EH (cell line): ENCODE measurements at regions not wholly inside any gene's neighbourhood (a gene's known extent, or its start where the extent isn't known, plus 50 kb on each side); places are given as distances from the start of the nearest gene placed in this dataset.
"Not testable (repeated sequence)": the region's sequence is repeated elsewhere in the genome, so short reads cannot be mapped to it uniquely, and the experiment has no call there.

Experiments used
- DNase-seq: peaks from one replicate; pipeline ENCODE4 v3.0.0-alpha.2; 2015; ENCODE audit warnings: low read depth

DNA sequence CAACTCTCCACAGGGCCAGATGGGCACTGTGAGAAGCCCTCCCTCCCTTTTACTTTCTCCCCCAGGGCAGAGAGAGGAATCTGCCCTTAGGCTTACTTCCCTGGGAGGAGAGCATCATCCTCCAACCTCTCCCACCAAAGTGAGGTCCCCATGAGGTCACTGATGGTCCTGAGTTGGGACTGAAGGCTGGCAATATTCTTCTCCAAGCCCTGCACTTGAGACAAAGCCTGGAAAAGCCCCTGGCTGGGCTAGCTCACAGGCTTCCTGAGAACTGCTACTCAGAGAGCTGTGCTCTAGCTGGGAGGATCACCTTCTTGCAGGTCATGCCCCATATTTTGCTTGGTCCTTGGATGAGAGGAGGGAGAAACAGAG, 110.0 kb upstream of the MEF2A start:
- no peak for DNase-seq

DNA sequence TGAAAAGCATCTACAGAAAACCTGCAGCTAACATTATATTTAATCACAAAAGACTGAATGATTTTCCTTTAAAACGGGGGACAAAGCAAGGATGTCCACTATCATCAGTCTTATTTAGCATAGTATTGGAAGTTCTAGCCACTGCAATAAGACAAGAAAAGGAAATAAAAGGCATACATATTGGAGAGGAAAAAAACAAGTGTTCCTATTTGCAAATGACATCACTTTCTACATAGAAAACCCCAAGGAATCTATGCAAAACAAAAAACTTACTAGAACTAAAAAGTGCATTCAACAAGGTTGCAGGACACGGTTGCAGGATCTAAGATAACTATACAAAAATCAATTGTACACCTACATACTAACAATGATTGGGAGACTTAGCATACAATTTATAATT, 101.6 kb upstream of the MEF2A start:
- DNase-seq = no peak

DNA sequence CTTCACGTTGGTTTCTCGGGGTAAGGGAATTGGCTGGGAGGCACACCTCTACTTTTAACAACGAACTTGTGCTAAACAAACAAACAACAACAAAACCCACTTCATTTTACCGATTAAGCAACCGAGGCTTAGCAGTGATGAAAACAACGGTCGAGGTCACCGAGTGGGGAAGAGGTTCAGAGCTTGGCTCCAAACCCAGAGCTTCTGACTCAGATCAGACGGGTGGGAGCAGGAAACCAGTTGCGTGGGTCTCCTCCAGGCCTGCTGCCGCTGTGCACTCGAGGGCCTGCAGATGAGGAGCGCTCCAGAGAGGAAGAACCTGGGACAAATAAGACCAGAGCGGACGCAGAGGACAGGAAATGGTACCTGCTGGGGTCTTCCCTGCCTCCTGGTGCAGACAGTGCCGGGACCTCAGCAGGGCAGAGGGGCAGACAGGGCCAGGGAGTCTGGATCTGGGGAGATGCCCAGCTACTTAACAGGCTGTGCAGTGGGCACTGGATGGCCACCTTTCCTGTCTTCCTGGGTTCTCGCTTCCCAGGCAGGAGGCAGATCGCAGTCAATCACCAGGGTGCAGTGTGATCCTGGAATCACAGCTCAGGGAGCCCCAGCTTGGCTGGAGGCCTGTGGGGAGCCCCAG, 99.0 kb upstream of the MEF2A start:
- no peak for DNase-seq

DNA sequence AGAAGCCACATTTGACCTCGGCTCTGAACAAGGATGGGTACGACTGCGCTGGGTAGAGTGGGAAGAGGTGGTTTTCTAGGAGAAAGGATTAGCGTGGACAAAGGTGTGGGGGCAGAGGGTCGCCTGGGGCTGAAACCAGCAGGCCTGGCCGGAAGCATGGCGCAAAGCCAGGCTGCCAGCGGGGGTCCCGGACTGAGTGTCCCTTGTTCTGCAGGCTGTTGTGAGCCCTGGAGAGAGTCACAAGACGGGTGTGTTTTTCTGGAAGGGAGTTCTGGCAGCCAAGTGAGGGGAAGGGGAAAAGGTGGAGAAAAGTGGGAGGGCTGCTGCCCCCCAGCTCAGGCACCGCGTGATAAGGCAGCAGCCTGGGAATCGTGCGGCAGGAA, 98.5 kb upstream of the MEF2A start:
- no peak for DNase-seq

DNA sequence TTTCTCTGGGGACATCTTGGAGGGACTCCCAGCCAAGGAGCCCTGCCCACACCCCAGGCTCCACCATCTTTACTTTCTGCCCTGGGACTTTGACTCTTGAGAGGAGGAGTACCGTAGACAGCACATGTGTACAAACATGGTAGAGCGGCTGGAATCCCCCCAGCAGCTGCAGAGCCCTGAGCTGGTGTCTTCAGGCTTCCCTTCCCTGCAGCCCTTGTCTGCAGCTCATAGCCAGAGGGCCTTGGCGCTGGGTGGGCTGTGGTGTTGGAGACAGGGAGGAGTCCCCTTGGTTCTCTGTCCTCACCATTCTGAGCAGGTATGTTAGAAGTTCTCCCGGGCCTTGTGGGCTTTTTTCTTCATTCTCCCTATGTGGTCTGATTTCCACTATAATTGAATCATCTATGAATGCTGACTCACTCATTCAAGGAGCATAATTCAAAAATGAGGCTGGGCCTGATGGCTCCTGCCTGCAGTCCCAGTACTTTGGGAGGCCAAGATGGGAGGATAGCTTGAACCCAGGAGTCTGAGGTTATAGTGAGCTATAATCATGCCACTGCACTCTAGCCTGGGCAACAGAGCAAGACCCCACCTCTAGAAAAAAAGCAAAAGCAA, 97.8 kb upstream of the MEF2A start:
- DNase-seq = peak; percentile 16

DNA sequence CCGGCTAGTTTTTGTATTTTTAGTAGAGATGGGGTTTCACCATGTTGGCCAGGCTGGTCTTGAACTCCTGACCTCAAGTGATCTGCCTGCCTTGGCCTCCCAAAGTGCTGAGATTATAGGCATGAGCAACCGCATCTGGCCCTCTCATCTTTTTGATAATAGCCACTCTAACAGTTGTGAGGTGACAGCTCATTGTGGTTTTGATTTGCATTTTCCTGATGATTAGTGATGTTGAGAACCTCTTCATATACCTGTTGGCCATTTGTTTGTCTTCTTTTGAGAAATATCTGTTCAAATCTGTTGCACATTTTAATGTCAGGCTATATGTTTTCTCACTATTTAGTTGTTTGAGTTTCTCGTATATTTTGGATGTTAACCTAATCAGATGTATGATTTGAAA, 95.6 kb upstream of the MEF2A start:
- not testable (repeated sequence) for DNase-seq

DNA sequence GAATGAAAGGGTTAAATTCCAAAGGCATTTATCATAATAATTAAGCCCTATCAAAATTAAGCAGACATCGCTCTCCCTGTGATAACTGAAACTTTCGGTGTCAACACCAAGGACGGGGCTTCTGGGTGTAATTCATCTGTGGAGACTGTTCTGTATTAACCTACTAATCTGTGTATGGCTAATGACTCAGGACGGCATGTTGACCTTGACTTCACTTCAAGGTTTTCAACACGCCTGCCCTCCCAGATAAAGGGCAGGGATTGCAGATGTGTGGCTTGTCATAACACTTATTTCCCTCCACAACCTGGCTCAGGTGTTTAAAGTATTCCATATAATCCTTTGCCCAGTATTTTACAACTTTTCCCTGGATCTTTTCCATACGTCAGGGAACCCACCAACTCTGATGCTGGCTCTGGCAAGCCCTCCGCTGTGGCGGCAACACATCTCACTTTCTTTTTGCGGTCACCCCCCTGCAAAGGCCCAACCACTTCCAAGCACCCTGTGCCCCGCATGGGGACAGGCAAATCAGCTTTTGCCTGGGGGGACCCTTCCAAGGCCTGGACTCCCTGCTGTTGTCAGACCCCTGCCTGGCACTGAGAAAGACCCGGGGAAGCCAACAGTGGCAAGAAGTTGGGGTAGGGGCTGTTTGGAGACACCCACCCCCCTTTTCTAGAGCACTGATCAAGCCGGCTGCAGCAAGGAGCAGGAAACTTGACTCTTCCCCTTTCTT, 93.2 kb upstream of the MEF2A start:
- no peak for DNase-seq

DNA sequence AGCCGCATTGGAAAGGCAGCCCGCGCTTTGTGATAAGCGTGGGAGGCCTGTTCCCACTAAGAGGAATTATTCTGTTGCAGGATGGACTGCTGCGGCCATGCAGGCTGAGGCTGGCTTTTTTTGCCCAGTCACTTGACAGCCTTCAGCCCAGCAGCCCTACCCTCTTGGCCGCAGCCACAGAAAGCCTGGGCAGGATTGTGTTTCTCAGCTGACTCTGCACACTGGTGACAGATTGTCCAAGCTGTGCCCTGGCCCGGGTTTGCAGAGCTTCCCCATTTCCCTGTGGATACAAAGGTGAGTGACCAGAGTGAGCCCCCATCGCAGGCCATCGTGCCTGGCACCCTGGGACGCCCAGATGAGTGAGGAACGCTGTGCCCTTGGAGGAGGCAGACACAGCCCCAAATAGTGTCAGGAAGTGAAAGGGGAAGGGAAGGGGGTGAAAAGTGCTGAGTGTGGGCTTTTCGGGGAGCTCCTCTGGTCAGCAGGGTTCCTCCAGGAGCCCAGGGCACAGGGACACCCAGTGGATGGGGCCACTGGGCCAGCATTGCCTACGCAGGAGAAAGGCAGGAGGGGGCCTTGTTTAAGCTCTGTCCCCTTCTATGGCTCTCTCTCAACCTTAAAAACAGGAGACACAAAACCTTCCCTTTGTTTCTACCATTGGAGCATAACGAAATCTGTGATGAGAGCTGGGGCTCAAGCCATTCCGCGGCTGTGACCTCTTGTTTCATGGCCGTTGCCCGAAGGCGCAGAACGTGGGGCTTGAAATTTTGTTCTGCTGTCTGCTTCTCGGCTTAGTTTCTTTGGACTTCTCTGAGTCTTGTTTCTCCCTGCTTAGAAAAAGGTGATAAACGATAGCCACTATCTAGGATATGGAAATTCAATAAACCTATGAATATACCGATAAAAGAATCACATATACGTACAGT, 91.5 kb upstream of the MEF2A start:
- DNase-seq = no peak

DNA sequence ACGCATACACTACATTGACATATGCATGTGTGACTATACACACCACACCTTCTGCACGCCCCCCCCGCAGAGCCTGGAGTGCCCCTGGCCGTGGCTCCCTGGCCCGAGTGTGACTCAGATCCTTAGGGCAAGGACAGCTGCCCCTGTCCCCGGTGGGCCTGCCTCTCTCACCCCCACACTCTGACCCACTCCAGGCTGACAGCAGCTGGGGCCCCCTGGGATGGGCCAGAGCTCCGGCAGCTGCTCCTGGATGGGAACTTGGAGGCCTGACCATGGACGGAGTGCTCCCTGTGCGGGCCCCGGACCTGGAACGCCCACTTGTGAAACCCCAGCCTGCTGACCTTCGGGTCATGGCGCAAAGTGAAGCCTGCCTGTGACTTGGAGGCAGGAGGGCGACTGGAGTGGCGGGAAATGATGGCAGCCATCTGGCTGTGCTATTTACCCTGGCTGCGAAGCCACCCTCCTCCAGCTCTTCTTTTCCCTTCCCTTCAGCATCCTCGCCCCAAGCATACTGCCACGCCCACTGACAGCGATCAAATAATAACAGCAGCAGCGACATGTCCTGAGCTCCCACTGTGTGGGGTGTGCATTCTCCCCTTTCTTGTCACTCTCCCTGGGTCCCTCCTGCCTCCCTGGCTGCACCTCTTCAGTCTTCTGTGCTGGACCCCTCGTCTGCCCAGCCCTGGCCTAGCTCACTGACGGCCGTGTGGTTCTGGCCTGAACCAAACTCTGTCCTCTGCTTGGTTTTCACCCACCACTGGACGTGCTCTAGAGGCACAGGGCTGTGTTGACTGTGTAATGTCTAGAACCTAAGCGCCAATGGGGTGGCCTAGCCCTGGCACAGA, 90.7 kb upstream of the MEF2A start:
- no peak for DNase-seq

DNA sequence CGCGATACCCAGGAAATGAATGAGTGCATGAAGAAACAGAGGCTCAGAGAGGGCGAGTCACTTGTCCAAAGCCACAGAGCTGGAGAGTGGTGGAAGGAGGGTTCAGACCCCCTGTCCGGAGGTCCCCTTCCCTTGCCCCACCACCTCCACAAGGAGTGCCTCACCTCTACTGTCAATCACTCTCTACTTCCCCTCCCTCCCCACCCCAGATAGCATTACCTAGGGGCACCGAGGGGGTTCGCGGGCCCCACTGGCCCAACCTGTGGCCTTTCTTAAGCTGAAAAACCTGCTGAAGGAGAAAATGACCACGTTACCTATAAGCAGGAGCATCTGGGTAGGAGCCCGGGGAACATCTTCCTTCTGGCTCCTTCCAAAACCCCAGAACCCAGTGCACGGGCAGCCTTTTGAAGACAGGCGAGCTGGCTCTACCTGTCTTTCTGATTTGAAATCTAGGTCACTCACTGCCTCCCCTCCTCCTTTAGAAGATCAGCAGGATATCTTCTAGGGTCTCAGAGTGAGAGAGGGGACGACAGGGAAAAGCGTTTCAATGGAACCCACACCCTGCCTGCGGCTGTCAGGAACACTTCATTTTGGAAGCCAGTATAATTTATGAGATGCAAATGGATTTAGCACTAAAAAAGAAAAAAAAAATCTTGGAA, 89.9 kb upstream of the MEF2A start:
- DNase-seq = no peak

DNA sequence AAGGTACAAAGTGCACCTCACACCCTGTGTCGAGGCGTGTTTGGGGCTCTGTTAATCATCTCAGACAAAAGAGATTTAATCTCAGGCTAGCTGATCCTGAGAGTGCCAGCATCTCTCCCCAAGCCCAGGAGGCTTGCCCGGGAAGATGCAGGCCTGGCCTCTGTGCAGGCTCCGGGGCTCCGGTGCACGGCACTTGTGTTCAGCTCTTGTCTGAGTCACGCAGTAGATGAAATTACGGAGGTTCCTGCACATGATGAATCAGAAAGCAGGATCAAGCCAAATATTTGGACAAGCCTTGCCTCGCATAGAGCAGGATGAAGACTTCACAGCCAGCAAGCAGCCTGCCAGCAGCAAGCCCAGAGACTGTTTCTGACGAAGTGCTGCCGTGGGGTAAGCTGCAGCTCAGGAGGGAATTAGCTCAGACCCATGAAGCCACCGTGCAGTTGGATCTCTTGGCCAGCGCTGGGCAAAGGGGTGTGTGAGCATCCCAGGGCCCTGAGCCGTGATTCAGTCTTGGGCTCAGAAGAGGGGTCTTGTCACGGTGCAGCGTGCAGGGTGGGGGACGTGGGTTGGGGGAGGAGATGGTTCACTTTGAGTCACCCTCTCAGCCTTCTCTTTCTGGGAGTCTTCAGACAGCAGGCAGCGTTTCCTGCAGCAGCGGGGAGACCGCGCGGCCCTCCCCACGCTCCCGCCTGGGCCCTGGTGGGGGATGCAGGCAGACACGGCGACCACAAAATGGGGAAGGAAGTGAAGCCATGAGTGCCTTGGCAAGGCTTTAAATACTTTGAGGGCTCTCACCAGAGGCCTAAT, 89.2 kb upstream of the MEF2A start:
- DNase-seq = peak; percentile 98

DNA sequence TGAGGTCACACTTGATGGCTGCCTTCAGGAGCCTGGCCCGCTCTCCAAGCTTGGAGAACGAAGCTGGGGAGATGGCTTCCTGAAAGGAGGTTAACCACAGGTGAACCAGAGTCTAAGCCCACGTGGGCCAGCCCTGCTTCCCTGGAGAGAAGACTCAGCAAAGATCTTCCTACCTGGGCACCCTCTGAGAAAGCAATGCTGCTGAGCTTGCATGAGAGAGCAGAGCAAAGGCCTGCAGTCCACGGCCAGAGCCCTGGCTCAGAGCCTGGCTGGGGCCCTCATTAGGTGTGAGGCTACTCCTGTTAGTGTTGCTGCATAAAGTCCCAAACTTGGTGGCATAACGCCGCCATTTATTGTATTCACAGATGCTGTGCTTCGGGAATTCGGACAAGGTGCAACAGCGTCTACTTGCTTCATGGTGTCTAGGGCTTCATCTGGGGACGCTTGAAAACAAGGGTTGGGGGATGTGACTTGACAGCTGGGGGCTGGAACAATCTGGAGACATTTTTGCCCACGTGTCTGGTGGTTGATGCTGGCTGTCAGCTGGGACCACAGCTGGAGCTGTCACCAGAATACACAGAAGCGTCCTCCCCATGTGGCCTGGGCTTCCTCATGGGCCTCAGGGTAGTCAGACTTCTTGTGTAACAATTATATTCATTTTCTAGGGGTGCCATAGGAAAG, 87.9 kb upstream of the MEF2A start:
- DNase-seq = no peak

DNA sequence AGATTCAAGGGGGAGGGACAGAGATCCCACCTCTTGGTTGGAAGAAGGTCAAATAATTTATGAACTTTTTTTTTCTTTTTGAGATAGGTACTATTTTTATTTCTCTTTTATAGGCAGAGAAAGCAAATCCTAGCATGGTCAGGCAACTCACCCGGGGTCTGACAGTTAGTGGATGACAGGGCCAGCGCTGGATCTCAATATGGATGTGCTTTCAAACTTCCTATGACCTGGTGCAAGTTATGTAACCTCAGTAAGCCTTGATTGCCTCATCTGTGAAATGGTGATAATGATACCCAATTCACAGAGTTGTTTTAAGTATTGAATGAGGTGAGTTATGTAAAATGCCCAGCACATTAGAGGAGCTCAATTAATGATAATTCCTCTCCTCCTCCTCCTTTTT, 86.8 kb upstream of the MEF2A start:
- DNase-seq = no peak

DNA sequence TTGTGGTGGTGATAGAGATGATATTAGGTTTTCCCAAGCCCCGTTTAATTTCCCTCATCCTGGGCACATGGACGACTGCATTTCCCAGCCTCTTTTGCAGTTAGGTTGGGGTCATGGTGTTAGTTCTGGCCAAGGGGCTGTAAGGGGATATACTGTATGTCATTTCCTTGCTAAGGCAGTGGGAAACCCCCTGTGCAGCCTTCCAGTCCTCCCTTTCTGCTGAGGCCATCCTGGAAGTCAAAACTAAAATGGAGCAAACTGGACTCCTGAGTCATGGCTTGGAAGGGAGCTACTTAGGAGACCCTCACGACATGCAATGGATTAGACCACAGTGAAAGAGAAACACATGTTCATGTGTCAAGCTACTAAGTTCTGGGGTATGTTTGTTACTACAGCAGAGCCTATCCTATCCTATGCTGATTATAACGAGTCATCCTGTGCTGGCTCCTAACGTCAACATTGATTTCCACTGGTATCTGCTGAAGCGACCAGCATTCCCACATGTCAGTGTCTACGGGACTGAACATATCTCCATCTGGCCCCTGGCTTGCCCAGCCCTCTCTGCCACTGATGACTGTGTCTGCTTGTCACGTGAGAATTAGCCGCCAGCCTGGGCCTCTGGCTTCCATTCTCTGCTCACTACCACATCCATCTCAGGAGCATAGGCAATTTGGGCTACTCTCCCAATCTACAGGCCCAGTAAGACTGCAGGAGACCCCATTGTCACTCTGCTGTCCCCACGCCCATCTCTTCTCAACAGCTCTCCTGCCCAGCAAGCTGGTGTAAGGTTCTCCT, 85.6 kb upstream of the MEF2A start:
- DNase-seq = peak; percentile 28

DNA sequence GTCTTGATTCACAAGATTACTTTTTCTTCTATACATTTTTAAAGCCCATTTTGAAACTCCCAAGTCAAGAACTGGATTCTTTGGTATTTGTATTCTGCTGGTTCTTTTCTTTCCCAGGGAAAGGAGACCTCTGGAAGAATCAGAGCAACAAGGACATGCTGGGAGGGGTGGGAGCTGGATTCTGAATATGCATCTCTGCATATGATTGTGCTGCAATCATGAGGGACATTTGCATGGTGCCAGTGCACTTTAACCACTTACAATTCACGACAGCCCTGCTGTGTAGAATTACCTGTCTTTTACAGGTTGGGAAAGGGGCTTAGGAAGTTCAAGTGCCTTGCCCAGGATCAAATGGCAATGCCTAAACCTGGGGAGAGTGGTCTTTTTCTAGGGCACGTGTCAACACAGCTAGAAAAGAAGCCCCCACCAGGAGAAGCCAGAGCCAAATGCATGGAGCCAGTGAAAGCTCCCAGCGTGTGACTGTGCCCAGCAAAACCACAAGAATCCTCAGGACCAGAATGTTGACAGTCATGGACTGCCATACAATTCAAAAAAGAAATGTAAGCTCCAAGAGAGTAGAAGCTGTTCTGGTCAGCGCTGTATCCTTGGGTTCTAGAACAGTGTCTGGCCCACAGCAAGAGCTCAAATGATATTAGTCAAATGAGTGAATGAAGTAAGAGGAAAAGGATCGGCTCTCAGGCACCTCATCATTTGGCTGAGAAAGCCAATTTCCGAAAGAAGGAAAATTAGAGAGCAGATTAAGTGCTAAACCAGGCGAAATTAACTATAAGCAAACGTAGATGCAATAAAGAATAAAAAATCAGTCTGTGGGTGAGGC, 84.5 kb upstream of the MEF2A start:
- no peak for DNase-seq

DNA sequence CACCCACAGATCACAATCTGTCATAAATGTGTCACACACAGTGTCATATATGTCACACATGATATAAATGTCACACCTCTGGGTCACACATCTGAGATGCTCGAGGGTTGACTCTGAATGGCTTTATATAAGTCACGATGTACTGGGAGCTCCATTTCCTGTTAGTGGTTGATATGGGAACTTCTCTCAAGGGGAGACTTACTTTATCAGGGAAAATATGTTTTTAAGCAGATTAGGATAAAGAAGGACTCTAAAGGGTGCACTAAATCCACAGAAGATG, 83.9 kb upstream of the MEF2A start:
- DNase-seq = no peak

DNA sequence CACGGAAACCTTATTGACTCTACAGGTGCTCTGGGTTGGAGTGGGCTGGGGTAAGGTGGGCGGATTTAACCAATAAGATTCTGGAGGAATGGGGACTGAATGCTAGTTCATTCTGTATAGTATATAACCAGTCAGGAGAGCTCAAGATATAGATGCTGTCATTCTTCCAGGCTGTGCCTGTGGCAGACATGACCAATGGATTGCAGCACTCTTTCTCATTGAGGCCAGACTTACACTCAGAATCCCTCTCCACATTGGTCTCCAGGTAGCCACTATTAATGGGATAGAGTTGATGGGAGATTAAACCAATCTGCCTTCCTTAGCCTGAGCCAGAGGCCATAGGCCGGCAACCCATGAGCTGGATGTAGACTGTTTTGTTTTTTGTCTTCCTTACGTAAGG, 82.8 kb upstream of the MEF2A start:
- no peak for DNase-seq
